IPS-20b (cell line): ENCODE measurements at regions not wholly inside any gene's neighbourhood (a gene's known extent, or its start where the extent isn't known, plus 50 kb on each side); places are given as distances from the start of the nearest gene placed in this dataset.

Source experiments
- H3K27ac ChIP-seq: one replicate; pipeline ENCODE4 v1.5.1; 2013; ENCODE audit warnings: low read length
- H3K27me3 ChIP-seq: 2 replicates; pipeline ENCODE4 v1.6.1; 2013; ENCODE audit warnings: mild to moderate bottlenecking, low read length, inconsistent platforms; ENCODE audit not compliant: insufficient read depth
- H3K36me3 ChIP-seq: 2 replicates; pipeline ENCODE4 v1.6.1; 2013; ENCODE audit warnings: low read depth, mild to moderate bottlenecking, inconsistent platforms, low read length, moderate library complexity; ENCODE audit not compliant: insufficient read depth
- H3K4me1 ChIP-seq: 2 replicates; pipeline ENCODE4 v1.6.1; 2013; ENCODE audit warnings: mild to moderate bottlenecking, control low read depth, inconsistent platforms, low read length, moderate library complexity; ENCODE audit not compliant: insufficient read depth
- H3K4me3 ChIP-seq: 2 replicates; pipeline ENCODE4 v1.5.1; 2013; ENCODE audit warnings: mild to moderate bottlenecking, low read length, inconsistent platforms
- H3K9ac ChIP-seq: 2 replicates; pipeline ENCODE4 v1.6.1; 2013; ENCODE audit warnings: low read depth, mild to moderate bottlenecking, inconsistent platforms, low read length, moderate library complexity
- H3K9me3 ChIP-seq: 2 replicates; pipeline ENCODE4 v1.6.1; 2013; ENCODE audit warnings: mild to moderate bottlenecking, low read depth, low read length, inconsistent platforms; ENCODE audit not compliant: insufficient read depth

DNA sequence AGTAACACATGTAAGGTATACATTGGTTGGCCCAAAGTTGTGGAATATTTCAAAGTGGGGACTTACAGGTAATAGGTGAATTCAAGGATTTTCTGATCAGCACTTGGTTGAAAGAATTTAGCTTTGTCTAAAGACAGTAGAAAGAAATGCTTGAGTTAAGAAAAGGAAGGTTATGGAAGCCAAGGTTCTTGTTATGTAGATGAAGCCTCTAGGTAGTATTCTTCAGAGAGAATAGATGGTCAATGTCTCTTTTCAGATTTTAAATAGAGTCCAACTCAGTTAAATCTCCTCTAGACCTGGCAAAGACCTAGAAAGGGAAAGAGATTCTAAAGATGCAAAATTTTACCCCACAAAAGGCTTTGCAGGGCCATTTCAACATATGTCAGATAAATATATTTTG, 157.4 kb downstream of the ANKRD30B start:
- H3K9ac ChIP-seq = no peak overlapping the region
- H3K4me1 ChIP-seq = no peaks in the 10 kb centered on the region
- H3K4me3 ChIP-seq = peak overlapping the region; percentile 41

DNA sequence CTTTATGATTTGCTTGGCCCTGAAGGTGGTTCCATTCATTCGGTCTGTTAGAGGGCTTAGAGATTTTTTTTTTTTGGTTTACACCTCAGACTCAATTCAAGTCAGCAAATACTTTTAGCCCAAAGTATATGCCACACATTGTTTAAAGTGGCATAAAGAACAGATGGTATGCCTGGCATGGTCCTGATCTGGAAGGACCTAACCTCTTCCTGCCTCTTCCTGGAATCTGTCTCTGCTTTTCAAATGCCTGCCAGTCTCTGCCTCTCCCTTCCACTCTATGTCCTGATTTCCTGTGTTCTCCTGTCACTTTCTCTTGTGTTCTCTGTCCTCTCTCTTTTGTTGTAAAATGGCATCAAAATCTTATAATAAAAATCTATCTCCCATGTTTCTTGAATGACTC, 158.0 kb downstream of the ANKRD30B start:
- no peak overlapping the region for H3K9ac ChIP-seq
- H3K36me3 ChIP-seq = no peaks in the 10 kb centered on the region
- H3K27me3 ChIP-seq = no peaks in the 10 kb centered on the region
- H3K4me1 ChIP-seq = no peaks in the 10 kb centered on the region
- H3K4me3 ChIP-seq = peak overlapping the region; percentile 32; the same call in 1 of the 2 replicates
- peak overlapping the region; percentile 38 for H3K27ac ChIP-seq
- peaks cover 75% of the 10 kb centered on the region for H3K9me3 ChIP-seq

More for the DNA sequence above, 157.4 kb downstream of the ANKRD30B start:
- Histone ChIP-seq H3K9me3 (peaks cover 78% of the 10 kb centered on the region), H3K36me3 (no peaks in the 10 kb centered on the region), H3K27ac (no peak overlapping the region), H3K27me3 (no peaks in the 10 kb centered on the region)

DNA sequence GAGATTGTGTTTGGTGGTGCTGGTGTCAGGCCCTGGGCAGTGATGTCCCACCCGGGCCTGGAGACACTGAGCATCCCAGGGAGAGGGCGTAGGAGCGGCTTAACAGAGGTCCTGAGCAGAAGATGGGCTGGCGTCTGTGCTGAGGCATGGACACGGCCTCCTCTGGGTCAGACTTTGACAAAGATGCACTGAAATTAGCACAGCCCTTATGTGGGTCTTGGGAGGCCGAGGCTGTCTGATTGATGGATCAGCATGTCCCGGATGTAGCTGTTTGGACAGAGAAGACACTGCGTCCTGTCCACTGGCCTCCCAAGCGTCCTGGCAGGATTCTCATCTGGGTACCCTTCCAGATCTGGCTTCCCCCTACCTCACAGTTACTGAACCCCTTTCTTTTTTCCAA, 159.4 kb downstream of the ANKRD30B start:
- Histone ChIP-seq H3K36me3 (no peaks in the 10 kb centered on the region), H3K27me3 (no peaks in the 10 kb centered on the region), H3K4me1 (no peaks in the 10 kb centered on the region), H3K9me3 (peaks cover 75% of the 10 kb centered on the region), H3K9ac (no peak overlapping the region), H3K4me3 (no peak overlapping the region), H3K27ac (no peak overlapping the region)

DNA sequence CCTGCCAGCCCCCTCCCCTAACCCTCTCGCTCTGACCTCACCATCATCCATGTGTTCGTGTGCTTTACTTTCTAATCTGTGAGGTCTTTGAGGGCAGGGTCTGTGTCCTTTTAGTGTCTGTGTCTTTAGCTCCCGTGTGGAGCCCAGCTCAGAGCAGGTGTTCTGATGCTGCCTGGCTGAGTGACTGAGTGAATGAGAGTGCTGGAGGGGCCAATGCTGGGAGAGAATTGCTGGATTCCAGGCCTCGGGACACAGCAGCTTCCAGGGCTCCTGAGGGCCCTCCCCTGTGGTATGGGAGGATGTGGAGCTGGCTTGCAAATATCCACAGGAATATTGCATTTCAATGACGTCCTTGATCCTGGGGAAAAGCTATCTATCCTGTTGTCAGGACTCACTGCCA, 160.6 kb downstream of the ANKRD30B start:
- Histone ChIP-seq H3K36me3 (no peaks in the 10 kb centered on the region), H3K4me3 (no peak overlapping the region), H3K9ac (no peak overlapping the region), H3K27me3 (no peaks in the 10 kb centered on the region), H3K9me3 (peaks cover 65% of the 10 kb centered on the region), H3K27ac (no peak overlapping the region), H3K4me1 (no peaks in the 10 kb centered on the region)

DNA sequence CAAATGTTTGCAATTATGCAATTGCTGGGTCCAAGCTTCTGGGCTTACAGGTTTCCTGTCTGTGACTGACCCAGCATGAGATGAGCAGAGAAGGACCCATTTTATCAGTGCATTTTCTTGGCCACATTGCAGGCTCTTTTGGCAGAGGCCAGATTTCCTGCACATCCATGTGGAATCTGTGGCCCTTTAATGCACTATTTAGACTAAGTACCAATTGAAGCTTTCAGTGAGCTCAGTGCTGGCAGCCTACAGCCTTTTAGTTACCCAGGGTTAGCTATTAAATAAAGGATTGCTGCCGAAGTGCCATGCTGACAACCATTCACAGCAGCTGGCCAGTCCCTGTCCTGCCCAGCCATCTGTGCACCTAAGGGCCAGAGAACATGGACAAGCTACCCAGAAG, 165.0 kb downstream of the ANKRD30B start:
- Histone ChIP-seq H3K27me3 (no peaks in the 10 kb centered on the region), H3K36me3 (no peaks in the 10 kb centered on the region), H3K9ac (no peak overlapping the region), H3K27ac (no peak overlapping the region), H3K4me3 (no peak overlapping the region), H3K9me3 (peaks cover 69% of the 10 kb centered on the region), H3K4me1 (no peaks in the 10 kb centered on the region)

DNA sequence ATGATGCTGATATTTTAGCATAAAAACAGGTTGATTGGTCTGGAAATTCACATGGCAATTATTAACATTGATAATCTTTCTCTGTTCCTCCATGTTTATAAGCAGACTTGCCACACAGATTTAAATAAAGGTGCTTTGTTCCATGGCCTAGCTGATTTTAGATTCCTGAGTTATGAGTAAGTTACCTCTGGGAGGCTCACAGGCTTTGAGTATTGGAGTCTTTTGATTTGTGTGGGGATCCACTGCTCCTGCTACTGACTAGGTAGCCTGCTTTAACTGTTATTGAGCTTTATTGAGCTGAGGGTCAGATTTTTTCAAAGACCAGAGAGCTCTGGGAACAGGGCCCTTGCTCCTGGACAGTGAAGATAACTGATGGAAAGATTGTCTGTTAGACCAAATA, 166.1 kb downstream of the ANKRD30B start:
- Histone ChIP-seq H3K27me3 (no peaks in the 10 kb centered on the region), H3K9me3 (peaks cover 73% of the 10 kb centered on the region), H3K36me3 (no peaks in the 10 kb centered on the region), H3K27ac (no peak overlapping the region), H3K9ac (no peak overlapping the region), H3K4me1 (no peaks in the 10 kb centered on the region), H3K4me3 (no peak overlapping the region)

DNA sequence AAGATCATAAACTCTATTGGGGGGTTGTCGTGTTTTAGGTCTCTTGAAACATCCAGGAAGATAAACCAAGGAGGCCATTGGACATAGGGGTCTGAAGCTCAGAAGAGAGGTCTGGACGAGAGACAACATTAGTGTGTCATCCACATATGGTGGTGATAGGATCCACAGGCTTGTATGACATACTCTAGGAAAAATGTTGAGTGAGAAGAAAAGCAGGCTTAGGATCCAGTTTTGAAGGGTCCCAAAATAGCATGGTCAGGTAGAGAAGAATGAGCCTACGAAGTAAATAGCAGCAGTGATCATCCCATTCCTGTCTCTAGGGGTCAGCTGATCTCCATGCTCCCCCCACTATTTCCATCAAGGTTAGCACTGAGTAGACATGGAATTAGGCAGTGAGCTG, 166.8 kb downstream of the ANKRD30B start:
- Histone ChIP-seq H3K27ac (no peak overlapping the region), H3K36me3 (no peaks in the 10 kb centered on the region), H3K4me3 (no peak overlapping the region), H3K9ac (no peak overlapping the region), H3K27me3 (no peaks in the 10 kb centered on the region), H3K4me1 (no peaks in the 10 kb centered on the region), H3K9me3 (peaks cover 72% of the 10 kb centered on the region)

DNA sequence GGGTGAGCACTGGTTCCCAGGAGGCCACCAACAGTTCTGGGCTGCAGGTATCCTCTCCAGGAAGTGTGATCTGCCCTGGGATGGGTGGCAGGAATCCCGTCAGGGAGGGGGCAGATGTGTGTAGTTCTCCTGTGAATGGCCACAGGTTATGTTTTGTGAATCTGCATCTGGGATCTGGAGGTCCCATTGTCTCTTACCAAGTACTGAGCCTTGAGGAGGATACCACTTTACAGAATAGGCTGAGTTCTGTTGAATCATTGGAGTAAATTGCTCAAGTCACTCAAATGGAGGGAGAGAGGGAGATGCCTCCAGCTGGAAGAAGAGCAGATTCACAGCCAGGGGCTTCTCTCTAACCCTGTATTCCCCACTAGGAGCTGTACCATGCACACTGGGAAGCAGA, 168.2 kb downstream of the ANKRD30B start:
- no peak overlapping the region for H3K4me3 ChIP-seq
- H3K9me3 ChIP-seq = peaks cover 81% of the 10 kb centered on the region
- no peak overlapping the region for H3K9ac ChIP-seq
- H3K4me1 ChIP-seq = no peaks in the 10 kb centered on the region
- no peaks in the 10 kb centered on the region for H3K36me3 ChIP-seq
- no peak overlapping the region for H3K27ac ChIP-seq
- H3K27me3 ChIP-seq = no peaks in the 10 kb centered on the region

DNA sequence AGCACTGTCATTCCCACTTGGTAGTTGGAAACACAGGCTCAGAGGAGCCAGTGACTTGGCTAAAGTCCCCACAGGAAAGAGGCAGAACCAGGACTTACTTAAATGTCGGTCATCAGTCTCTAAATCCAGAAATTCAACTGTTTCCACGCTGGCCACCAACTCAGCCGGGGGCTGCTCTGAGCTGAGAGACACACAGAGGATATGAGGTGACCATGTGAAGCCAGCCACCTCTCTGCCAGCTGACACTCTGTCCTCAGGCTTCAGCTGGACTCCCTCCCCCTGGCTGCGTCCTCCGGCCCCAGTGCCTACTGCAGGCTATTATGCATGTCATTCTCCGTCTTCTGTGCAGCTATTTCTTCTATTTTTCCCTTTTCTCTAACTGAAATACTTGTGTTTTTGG, 168.9 kb downstream of the ANKRD30B start:
- no peak overlapping the region for H3K9ac ChIP-seq
- no peak overlapping the region for H3K27ac ChIP-seq
- H3K4me1 ChIP-seq = no peaks in the 10 kb centered on the region
- H3K27me3 ChIP-seq = no peaks in the 10 kb centered on the region
- no peaks in the 10 kb centered on the region for H3K36me3 ChIP-seq
- H3K9me3 ChIP-seq = peaks cover 83% of the 10 kb centered on the region
- no peak overlapping the region for H3K4me3 ChIP-seq

DNA sequence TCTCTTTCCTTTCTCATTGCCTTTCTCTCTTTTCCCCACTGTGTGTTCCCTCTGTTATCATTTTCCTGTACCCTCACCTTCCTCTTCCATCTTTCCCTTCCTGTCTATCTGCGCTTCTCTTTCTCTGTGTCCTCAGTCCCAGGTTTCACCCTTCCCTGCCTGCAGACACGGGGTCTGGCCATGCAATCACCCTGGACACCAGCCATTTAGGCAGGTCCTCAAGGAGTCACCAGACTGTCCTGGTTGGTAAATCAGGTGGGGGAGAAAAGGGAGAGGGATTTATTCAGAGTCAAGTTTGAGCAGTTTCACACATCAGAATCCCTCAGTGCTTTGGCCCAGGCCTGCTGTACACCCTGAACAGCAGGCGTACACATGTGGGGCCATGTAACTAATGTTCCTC, 169.3 kb downstream of the ANKRD30B start:
- H3K36me3 ChIP-seq = no peaks in the 10 kb centered on the region
- no peaks in the 10 kb centered on the region for H3K4me1 ChIP-seq
- H3K9ac ChIP-seq = no peak overlapping the region
- no peaks in the 10 kb centered on the region for H3K27me3 ChIP-seq
- H3K4me3 ChIP-seq = no peak overlapping the region
- H3K9me3 ChIP-seq = peaks cover 83% of the 10 kb centered on the region
- no peak overlapping the region for H3K27ac ChIP-seq

DNA sequence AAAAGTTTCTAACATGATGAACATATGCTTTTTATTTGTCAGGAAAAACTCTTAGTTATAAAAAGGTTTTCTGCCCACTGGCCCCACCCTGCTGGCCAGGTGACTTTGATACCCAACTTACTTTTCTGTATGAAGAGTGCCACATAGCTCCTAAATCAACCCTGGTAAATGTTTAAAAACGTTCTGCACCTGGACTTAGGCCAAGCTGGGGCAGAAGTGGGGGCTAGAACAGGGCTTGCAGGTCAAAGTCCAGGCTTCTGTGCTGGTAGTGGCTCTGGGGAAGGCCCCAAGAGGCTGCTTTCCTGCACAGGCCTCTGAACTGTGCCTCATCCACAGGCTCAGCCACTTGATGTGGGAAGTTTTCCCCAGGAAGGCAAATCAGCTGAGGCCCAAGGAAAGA, 171.7 kb downstream of the ANKRD30B start:
- H3K27ac ChIP-seq = no peak overlapping the region
- no peaks in the 10 kb centered on the region for H3K4me1 ChIP-seq
- no peak overlapping the region for H3K4me3 ChIP-seq
- H3K9ac ChIP-seq = no peak overlapping the region
- H3K27me3 ChIP-seq = no peaks in the 10 kb centered on the region
- H3K36me3 ChIP-seq = no peaks in the 10 kb centered on the region
- peaks cover 94% of the 10 kb centered on the region for H3K9me3 ChIP-seq

DNA sequence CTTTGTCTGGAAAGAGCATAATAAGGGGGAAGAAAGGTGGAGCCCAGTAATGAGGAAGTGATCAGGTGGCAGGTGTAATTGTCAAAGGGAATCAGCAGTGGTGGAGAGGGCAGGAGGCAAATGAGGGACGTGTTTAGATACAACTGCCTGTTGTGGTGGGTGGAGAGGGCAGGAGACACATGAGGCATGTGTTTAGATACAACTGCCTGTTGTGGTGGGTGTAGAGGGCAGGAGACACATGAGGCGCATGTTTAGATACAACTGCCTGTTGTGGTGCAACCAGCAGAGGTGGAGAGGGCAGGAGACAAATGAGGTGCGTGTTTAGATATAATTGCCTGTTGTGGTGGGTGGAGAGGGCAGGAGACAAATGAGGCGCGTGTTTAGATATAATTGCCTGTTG, 173.1 kb downstream of the ANKRD30B start:
- no peak overlapping the region for H3K9ac ChIP-seq
- peaks cover 89% of the 10 kb centered on the region for H3K9me3 ChIP-seq
- no peaks in the 10 kb centered on the region for H3K27me3 ChIP-seq
- H3K4me1 ChIP-seq = no peaks in the 10 kb centered on the region
- H3K27ac ChIP-seq = no peak overlapping the region
- H3K36me3 ChIP-seq = no peaks in the 10 kb centered on the region
- no peak overlapping the region for H3K4me3 ChIP-seq

DNA sequence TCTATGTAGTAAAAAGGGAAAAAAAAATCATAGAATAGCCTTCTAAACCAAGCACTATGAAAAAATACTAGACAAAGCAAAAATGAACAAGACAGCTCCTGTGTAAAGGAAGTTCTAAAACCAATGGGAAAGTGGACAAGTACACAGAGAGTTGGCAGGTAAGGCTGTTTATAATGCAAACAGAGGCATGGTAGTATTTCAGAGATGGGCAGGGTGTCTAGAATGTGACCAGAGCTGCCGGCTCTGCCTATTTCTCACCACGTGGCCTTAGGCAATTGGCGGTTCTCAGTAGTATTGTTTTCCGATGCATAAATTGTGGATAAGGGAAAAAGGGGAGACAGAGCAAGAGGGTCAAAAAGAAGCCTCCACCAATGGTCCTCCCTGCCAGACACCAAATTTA, 173.6 kb downstream of the ANKRD30B start:
- Histone ChIP-seq H3K9me3 (peaks cover 88% of the 10 kb centered on the region), H3K36me3 (no peaks in the 10 kb centered on the region), H3K4me1 (no peaks in the 10 kb centered on the region), H3K27me3 (no peaks in the 10 kb centered on the region), H3K4me3 (no peak overlapping the region), H3K27ac (no peak overlapping the region), H3K9ac (no peak overlapping the region)
